GM21619 (cell line): ENCODE measurements at regions not wholly inside any gene's neighbourhood (a gene's known extent, or its start where the extent isn't known, plus 50 kb on each side); places are given as distances from the start of the nearest gene placed in this dataset.
"Not testable (repeated sequence)": the region's sequence is repeated elsewhere in the genome, so short reads cannot be mapped to it uniquely, and the experiment has no call there.

ENCODE experiments used
- ATAC-seq: cut with Tn5 transposase; IDR thresholded peaks from one replicate; pipeline ENCODE4 v1.9.1; 2021; ENCODE audit not compliant: unreplicated experiment

GRCh38 chr3:176097027-176097426 is 1100.3 kb downstream of the TBL1XR1 start:
- no peak for ATAC-seq

GRCh38 chr3:176093892-176094291 is 1103.4 kb downstream of the TBL1XR1 start:
- not testable (repeated sequence) for ATAC-seq

- ATAC-seq: no peak
Measured at GRCh38 chr3:176090727-176091126, 1106.6 kb downstream of the TBL1XR1 start.

- no peak for ATAC-seq
Measured at GRCh38 chr3:176088962-176089383, 1108.3 kb downstream of the TBL1XR1 start.

GRCh38 chr3:176087066-176087697 is 1110.1 kb downstream of the TBL1XR1 start:
- no peak for ATAC-seq

- no peak for ATAC-seq
Measured at GRCh38 chr3:176079785-176080184, 1117.5 kb downstream of the TBL1XR1 start.

- no peak for ATAC-seq
Measured at GRCh38 chr3:176078906-176079305, 1118.4 kb downstream of the TBL1XR1 start.

GRCh38 chr3:176075491-176075890 is 1121.8 kb downstream of the TBL1XR1 start:
- no peak for ATAC-seq

GRCh38 chr3:176075046-176075445 is 1122.2 kb downstream of the TBL1XR1 start:
- no peak for ATAC-seq

GRCh38 chr3:176074096-176074495 is 1123.2 kb downstream of the TBL1XR1 start:
- no peak for ATAC-seq

GRCh38 chr3:176071943-176072342 is 1125.3 kb downstream of the TBL1XR1 start:
- no peak for ATAC-seq

- no peak for ATAC-seq
Measured at GRCh38 chr3:176068750-176069149, 1128.5 kb downstream of the TBL1XR1 start.

- ATAC-seq: no peak
Measured at GRCh38 chr3:176058856-176059255, 1138.4 kb downstream of the TBL1XR1 start.

- ATAC-seq: no peak
Measured at GRCh38 chr3:176055836-176056235, 1141.4 kb downstream of the TBL1XR1 start.

GRCh38 chr3:176051766-176052165 is 1145.5 kb downstream of the TBL1XR1 start:
- no peak for ATAC-seq

- no peak for ATAC-seq
Measured at GRCh38 chr3:176046703-176047102, 1150.6 kb downstream of the TBL1XR1 start.

- no peak for ATAC-seq
Measured at GRCh38 chr3:176041812-176042211, 1155.5 kb downstream of the TBL1XR1 start.

GRCh38 chr3:176041185-176041584 is 1156.1 kb downstream of the TBL1XR1 start:
- no peak for ATAC-seq

GRCh38 chr3:176037636-176038035 is 1159.6 kb downstream of the TBL1XR1 start:
- ATAC-seq: no peak

- no peak for ATAC-seq
Measured at GRCh38 chr3:176032043-176032442, 1165.2 kb downstream of the TBL1XR1 start.

- not testable (repeated sequence) for ATAC-seq
Measured at GRCh38 chr3:176016203-176016602, 1157.1 kb downstream of the NAALADL2 start.

GRCh38 chr3:176015228-176015627 is 1156.1 kb downstream of the NAALADL2 start:
- ATAC-seq: not testable (repeated sequence)

GRCh38 chr3:176009256-176009655 is 1150.1 kb downstream of the NAALADL2 start:
- no peak for ATAC-seq
